HG03342 (cell line): ENCODE measurements at regions not wholly inside any gene's neighbourhood (a gene's known extent, or its start where the extent isn't known, plus 50 kb on each side); places are given as distances from the start of the nearest gene placed in this dataset.
A peak's percentile ranks its signal among the peaks of the same experiment; 100 is the strongest.
"Not testable (repeated sequence)": the region's sequence is repeated elsewhere in the genome, so short reads cannot be mapped to it uniquely, and the experiment has no call there.

ENCODE experiments used
- ATAC-seq: cut with Tn5 transposase; IDR thresholded peaks from one replicate; pipeline ENCODE4 v1.9.1; 2021; ENCODE audit warnings: mild to moderate bottlenecking, moderate library complexity; ENCODE audit not compliant: unreplicated experiment

DNA sequence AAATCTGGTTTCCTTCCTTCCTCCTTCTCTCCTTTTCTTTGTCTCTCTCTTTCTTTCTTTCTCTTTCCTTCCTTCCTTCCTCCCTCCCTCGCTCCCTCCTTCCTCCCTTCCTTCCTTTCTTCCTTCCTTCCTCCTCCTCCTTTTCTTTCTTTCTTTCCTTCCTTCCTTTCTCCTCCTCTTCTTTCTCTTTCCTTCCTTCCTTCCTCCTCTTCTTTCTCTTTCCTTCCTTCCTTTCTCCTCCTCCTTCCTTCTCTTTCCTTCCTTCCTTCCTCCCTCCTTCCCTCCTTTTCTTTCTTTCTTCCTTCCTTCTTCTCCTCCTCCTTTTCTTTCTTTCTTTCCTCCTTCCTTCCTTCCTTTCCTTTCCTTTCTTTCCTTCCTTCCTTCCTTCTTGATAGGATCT lies 61.2 kb downstream of the VIP start:
- ATAC-seq, result no peak

DNA sequence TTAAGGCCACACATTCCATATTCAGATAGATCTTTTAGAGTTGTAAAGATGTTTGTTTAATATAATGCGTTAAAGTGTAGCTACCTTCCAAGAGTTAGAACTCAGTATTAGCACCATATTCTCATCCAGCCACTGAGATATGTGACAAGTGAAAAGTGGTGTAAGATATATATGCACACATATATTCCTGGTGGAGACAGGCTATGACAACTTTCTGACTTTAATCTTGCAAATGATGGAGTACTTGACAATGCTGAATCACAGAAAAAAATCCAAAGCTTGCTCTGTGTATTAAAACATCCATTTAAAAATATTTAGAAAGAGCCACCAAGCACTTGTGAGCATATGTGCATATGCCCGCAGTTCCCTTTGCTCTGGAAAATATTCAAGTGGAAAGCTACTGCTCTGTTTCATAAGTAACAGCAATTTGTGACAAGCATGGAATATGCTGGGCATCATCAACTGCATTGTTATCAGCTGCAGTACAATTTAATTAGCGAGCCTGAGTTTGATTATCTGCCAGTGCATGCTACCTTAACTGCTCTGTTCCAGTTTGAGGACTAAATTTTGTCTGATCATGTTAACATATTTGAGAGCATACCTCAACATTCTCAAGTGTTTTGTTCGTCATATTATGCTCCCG lies 64.8 kb downstream of the VIP start:
- ATAC-seq, result no peak

GRCh38 chr6:152816055-152816454 lies 65.5 kb downstream of the VIP start:
- ATAC-seq, result no peak

- no peak for ATAC-seq
Observed at GRCh38 chr6:152821525-152821924, 70.9 kb downstream of the VIP start.

- no peak for ATAC-seq
Observed at GRCh38 chr6:152824666-152825065, 74.1 kb downstream of the VIP start.

GRCh38 chr6:152828431-152828830 lies 77.8 kb downstream of the VIP start:
- no peak for ATAC-seq

DNA sequence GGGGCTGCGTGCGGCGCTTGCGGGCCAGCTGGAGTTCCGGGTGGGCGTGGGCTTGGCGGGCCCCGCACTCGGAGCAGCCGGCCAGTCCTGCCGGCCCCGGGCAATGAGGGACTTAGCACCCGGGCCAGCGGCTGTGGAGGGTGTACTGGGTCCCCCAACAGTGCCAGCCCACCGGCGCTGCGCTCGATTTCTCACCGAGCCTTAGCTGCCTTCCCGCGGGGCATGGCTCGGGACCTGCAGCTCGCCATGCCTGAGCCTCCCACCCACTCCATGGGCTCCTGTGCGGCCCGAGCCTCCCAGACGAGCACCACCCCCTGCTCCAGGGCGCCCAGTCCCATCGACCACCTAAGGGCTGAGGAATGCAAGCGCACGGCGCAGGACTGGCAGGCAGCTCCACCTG lies 83.8 kb downstream of the VIP start:
- ATAC-seq, result not testable (repeated sequence)

GRCh38 chr6:152836523-152836922 lies 85.9 kb downstream of the VIP start:
- no peak for ATAC-seq

GRCh38 chr6:152845421-152845820 lies 94.8 kb downstream of the VIP start:
- no peak for ATAC-seq

- no peak for ATAC-seq
Observed at GRCh38 chr6:152846825-152847224, 96.2 kb downstream of the VIP start.

GRCh38 chr6:152848919-152849318 lies 98.3 kb downstream of the VIP start:
- no peak for ATAC-seq

DNA sequence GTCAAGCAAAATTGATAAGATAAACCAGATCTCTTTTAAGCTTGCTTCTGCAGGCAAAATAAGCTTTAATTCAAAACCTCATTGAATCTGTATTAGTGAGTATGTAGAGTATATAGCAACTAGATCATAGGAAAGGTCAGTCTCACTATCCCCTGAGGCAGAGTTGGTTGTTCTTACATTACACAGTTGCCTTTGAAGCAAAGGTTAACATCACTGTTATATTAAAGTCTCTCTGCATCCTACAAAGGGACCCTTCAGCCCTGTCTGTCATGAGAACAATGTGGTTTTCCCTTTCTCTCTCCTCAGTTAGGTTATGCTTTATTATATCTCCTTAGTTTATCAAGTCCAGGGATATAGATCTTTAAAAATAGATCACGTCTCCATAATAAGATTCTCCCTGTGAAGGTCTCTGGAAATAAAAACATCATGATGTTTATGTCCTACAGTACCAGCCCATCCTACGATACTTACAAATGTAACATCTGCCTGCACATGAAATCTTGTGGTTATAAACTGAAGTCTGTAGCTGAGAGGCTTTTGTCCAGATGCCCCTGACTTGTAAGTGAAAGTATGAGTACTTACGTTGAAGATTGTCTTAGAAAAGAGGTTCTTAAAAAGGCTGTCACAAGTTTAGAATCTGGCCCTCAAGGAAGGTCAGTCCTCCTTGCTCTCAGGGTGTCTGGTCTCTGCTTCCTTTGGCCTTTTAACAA lies 103.6 kb downstream of the VIP start:
- no peak for ATAC-seq

DNA sequence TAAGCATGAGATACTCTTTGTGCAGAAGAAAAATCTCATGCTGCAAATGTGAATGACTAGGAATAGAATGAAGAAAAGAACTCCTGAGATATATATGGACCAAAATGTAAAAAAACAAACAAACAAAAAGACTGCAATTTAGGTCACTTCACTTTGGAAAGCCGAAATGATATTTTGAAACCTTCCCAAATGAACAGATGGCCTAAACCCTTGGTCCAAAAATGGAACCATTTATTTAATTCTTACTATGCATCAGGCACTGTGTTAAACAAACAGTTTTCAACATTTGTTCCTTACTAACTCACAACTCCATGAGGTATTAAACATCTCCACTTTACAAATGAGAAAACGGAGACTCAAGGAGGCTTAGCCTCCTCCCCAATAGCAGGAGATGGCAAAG lies 107.5 kb downstream of the VIP start:
- no peak for ATAC-seq

DNA sequence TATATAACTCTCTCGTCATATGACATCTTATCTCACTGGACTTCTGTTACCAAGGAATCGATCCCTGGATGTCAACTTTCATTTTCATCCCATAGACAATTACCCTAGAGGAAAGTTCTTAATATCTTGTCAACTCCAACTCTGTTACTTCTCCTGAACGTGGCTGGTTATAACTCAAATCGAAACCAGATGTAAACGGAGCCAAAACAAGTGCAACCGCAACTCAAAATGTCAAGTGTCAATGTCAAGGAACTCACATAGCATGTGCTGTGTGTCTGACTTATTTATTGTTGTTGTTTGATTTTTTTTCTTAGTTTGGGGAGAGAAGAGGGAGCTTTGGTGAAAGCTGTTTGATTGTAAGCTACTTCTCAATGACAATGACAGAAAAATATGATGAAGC lies 108.6 kb downstream of the VIP start:
- no peak for ATAC-seq

GRCh38 chr6:152863618-152864326 lies 113.2 kb downstream of the VIP start:
- ATAC-seq, result peak; percentile 92

- no peak for ATAC-seq
Observed at GRCh38 chr6:152874267-152874666, 108.6 kb downstream of the FBXO5 start.

DNA sequence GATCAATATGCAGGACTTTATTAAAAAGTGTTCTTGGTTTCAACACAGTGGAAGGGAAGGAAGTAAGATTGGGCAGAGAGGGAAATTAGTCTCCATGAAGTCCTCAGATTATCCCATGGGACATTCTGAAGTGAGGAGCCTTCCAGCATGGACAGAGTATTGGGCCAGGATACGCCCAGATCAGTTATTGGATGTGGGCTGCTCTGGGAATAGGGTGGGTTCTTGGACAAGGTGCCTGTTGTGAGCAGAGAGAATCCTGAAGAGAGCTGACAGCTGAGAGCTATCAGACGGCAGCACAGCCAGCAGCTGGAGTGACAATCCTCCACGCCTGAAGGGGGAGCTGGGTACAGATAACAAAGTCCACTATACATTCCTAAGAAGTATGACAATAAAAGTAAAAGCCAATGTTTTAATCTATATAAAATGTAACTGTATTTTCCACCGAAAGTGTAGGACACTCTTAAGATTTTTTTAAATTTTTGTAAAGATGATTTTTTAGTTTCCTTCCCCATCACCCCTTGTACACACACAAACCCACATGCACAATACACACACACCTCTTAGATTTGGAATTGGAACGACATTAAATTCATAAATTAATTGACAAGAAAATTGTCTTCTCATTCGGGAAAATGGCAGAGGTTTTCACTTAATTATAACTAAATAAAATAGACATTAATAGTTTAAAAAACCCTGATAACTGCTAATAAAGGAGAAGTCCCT lies 107.8 kb downstream of the FBXO5 start:
- ATAC-seq, result no peak

DNA sequence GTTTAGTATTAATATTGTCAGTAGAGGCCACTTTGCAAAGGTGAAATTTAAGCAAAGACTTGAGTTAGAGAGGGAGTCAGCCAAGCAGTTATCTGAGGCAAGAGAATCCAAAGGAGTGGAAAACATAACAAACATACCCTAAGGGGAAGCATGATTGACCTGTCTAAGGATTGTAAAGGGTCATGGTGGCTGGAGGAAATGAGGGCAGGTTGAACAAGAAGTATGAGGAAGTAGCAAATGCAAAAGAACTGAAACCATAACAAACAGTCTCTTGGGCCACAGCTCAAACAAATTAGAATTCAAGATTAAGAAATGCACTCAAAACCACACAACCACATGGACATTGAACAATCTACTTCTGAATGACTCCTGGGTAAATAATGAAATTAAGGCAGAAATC lies 103.2 kb downstream of the FBXO5 start:
- no peak for ATAC-seq

GRCh38 chr6:152893187-152893586 lies 89.7 kb downstream of the FBXO5 start:
- no peak for ATAC-seq

DNA sequence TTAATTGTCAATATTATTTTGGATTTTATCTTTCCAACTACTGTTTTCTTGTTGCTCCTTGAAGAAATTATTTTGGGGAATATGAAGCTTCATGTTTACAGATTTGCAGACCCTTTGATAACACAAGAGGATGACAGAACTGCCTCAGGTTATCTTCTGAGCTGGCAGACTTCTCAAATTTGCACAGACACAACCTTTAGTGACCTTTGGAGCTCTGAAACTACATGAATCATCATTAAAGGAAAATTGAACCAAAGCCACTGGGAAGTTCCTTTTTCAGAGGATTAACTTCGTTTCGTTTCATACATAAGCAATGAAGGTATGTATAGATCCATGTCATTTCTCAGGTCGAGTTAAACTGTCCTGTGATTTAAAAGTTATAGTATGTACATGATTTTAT lies 85.9 kb downstream of the FBXO5 start:
- ATAC-seq, result no peak

- peak; percentile 100 for ATAC-seq
Observed at GRCh38 chr6:152897807-152898399, 84.9 kb downstream of the FBXO5 start.
